H1 (cell line): ENCODE measurements at regions not wholly inside any gene's neighbourhood (a gene's known extent, or its start where the extent isn't known, plus 50 kb on each side); places are given as distances from the start of the nearest gene placed in this dataset.

Experiments used
- CTCF ChIP-seq, 3 experiments: IDR thresholded peaks; 1 replicate in 2 of 3; 2 replicates in 1 of 3; pipeline versions ENCODE4 v1.5.1 to v1.6.1; 2011; ENCODE audit warnings: low read length in 3 of 3, mild to moderate bottlenecking in 3 of 3, inconsistent platforms in 2 of 3, low read depth in 1 of 3, moderate library complexity in 1 of 3; ENCODE audit not compliant: insufficient read depth in 1 of 3; ENCODE audit errors: control extremely low read depth in 1 of 3
- EGR1 ChIP-seq: IDR thresholded peaks from 2 replicates; pipeline ENCODE4 v1.6.1; 2011; ENCODE audit warnings: low read depth, low read length, borderline replicate concordance
- FOSL1 ChIP-seq: IDR thresholded peaks from 2 replicates; pipeline ENCODE4 v1.6.1; 2011; ENCODE audit warnings: mild to moderate bottlenecking, low read depth, low read length, moderate library complexity; ENCODE audit not compliant: insufficient read depth
- NANOG ChIP-seq: IDR thresholded peaks from 2 replicates; pipeline ENCODE4 v1.6.1; 2011; ENCODE audit warnings: low read length, low read depth, mild to moderate bottlenecking, inconsistent platforms; ENCODE audit not compliant: insufficient read depth, poor library complexity, severe bottlenecking
- POLR2A ChIP-seq, 2 experiments: IDR thresholded peaks; 1 replicate in 1 of 2; 2 replicates in 1 of 2; pipeline ENCODE4 v1.6.1; 2011; ENCODE audit warnings: low read depth in 2 of 2, low read length in 2 of 2, mild to moderate bottlenecking in 2 of 2; ENCODE audit errors: control extremely low read depth in 1 of 2
- RFX5 ChIP-seq: IDR thresholded peaks from 2 replicates; pipeline ENCODE4 v1.6.1; 2011; ENCODE audit warnings: low read depth, low read length, improper control_type of control experiment, borderline replicate concordance
- TAF1 ChIP-seq: IDR thresholded peaks from 2 replicates; pipeline ENCODE4 v1.6.1; 2011; ENCODE audit warnings: mild to moderate bottlenecking, low read depth, low read length
- TF ChIP-seq, protein P1 (sequence below): fragments of 300-600 bp; sonication (generic); IDR thresholded peaks from 2 replicates; pipeline ENCODE4 v1.7.1; 2012; ENCODE audit warnings: low read length, moderate library complexity, mild to moderate bottlenecking, inconsistent platforms; ENCODE audit not compliant: insufficient replicate concordance

- no peak for TF ChIP-seq CTCF (IDR thresholded peaks at IDR 0.05; ENCODE audit: control extremely low read depth in 1 of 3, insufficient read depth in 1 of 3, low read depth in 1 of 3, low read length in 3 of 3)
- no peak for TF ChIP-seq NANOG
- TF ChIP-seq, protein P1, sequence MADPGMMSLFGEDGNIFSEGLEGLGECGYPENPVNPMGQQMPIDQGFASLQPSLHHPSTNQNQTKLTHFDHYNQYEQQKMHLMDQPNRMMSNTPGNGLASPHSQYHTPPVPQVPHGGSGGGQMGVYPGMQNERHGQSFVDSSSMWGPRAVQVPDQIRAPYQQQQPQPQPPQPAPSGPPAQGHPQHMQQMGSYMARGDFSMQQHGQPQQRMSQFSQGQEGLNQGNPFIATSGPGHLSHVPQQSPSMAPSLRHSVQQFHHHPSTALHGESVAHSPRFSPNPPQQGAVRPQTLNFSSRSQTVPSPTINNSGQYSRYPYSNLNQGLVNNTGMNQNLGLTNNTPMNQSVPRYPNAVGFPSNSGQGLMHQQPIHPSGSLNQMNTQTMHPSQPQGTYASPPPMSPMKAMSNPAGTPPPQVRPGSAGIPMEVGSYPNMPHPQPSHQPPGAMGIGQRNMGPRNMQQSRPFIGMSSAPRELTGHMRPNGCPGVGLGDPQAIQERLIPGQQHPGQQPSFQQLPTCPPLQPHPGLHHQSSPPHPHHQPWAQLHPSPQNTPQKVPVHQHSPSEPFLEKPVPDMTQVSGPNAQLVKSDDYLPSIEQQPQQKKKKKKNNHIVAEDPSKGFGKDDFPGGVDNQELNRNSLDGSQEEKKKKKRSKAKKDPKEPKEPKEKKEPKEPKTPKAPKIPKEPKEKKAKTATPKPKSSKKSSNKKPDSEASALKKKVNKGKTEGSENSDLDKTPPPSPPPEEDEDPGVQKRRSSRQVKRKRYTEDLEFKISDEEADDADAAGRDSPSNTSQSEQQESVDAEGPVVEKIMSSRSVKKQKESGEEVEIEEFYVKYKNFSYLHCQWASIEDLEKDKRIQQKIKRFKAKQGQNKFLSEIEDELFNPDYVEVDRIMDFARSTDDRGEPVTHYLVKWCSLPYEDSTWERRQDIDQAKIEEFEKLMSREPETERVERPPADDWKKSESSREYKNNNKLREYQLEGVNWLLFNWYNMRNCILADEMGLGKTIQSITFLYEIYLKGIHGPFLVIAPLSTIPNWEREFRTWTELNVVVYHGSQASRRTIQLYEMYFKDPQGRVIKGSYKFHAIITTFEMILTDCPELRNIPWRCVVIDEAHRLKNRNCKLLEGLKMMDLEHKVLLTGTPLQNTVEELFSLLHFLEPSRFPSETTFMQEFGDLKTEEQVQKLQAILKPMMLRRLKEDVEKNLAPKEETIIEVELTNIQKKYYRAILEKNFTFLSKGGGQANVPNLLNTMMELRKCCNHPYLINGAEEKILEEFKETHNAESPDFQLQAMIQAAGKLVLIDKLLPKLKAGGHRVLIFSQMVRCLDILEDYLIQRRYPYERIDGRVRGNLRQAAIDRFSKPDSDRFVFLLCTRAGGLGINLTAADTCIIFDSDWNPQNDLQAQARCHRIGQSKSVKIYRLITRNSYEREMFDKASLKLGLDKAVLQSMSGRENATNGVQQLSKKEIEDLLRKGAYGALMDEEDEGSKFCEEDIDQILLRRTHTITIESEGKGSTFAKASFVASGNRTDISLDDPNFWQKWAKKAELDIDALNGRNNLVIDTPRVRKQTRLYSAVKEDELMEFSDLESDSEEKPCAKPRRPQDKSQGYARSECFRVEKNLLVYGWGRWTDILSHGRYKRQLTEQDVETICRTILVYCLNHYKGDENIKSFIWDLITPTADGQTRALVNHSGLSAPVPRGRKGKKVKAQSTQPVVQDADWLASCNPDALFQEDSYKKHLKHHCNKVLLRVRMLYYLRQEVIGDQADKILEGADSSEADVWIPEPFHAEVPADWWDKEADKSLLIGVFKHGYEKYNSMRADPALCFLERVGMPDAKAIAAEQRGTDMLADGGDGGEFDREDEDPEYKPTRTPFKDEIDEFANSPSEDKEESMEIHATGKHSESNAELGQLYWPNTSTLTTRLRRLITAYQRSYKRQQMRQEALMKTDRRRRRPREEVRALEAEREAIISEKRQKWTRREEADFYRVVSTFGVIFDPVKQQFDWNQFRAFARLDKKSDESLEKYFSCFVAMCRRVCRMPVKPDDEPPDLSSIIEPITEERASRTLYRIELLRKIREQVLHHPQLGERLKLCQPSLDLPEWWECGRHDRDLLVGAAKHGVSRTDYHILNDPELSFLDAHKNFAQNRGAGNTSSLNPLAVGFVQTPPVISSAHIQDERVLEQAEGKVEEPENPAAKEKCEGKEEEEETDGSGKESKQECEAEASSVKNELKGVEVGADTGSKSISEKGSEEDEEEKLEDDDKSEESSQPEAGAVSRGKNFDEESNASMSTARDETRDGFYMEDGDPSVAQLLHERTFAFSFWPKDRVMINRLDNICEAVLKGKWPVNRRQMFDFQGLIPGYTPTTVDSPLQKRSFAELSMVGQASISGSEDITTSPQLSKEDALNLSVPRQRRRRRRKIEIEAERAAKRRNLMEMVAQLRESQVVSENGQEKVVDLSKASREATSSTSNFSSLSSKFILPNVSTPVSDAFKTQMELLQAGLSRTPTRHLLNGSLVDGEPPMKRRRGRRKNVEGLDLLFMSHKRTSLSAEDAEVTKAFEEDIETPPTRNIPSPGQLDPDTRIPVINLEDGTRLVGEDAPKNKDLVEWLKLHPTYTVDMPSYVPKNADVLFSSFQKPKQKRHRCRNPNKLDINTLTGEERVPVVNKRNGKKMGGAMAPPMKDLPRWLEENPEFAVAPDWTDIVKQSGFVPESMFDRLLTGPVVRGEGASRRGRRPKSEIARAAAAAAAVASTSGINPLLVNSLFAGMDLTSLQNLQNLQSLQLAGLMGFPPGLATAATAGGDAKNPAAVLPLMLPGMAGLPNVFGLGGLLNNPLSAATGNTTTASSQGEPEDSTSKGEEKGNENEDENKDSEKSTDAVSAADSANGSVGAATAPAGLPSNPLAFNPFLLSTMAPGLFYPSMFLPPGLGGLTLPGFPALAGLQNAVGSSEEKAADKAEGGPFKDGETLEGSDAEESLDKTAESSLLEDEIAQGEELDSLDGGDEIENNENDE = no peak
- TF ChIP-seq POLR2A (IDR thresholded peaks at IDR 0.05; ENCODE audit: control extremely low read depth in 1 of 2, low read depth in 2 of 2, low read length in 2 of 2) = no peak
- TF ChIP-seq TAF1 = no peak
- no peak for TF ChIP-seq RFX5
- no peak for TF ChIP-seq EGR1
- no peak for TF ChIP-seq FOSL1
Observed at GRCh38 chr6:15953152-15953880, 175.6 kb upstream of the MYLIP start (continued).
